AG04449 (cell line): ENCODE measurements at regions not wholly inside any gene's neighbourhood (a gene's known extent, or its start where the extent isn't known, plus 50 kb on each side); places are given as distances from the start of the nearest gene placed in this dataset.

Experiments
- CTCF ChIA-PET: fragments of 350-600 bp; formaldehyde crosslinking; extraction: SDS; loops from one replicate; lab custom pipeline; 2021; ENCODE audit warnings: antibody characterized with exemption; lab: Yijun Ruan, JAX
- POLR2A ChIA-PET: fragments of 400-600, 350-600 bp; formaldehyde crosslinking; extraction: SDS; loops from one replicate; lab custom pipeline; 2020; ENCODE audit warnings: antibody characterized with exemption, inconsistent platforms; lab: Yijun Ruan, JAX
- DNase-seq: peaks from one replicate; pipeline ENCODE4 v3.0.0-alpha.2; 2010; ENCODE audit warnings: low read depth, low spot score
- H3K4me3 ChIP-seq: 2 replicates; pipeline ENCODE4 v1.5.1; 2011; ENCODE audit warnings: low read depth, mild to moderate bottlenecking, control low read depth, low read length
- CTCF ChIP-seq: IDR thresholded peaks from one replicate; pipeline ENCODE4 v1.5.1; 2011; ENCODE audit warnings: mild to moderate bottlenecking, moderate library complexity, low read length, control low read depth, inconsistent platforms; ENCODE audit not compliant: insufficient read depth; ENCODE audit errors: missing control alignments

DNA sequence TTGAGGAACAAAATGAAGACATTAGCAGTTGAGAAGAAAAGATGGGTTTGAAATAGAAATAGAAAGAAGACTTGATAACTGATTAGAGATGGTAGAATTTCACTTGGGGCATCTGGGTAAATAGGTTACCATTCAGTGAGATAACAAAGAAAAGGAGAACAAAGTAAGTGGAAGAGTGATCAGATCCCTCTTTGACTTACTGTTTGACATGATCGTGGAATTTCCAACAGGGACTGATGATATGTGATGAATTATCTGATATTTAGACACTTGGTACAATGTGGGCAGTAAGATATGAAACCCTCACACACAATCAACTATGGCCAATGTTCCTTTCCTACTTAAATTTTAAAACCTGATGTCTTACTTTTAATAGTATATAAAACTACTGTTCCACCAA is 70.1 kb upstream of the STARD4 start:
- ChIA-PET POLR2A (no interaction called here), CTCF (interaction anchor here (0.8 kb wide), 1 partner anchor 32 kb away, joined by 3 read pairs; no protein-coding TSS in a partner anchor)
- no peak for DNase-seq
- TF ChIP-seq CTCF, result no peak
- H3K4me3 ChIP-seq, result no peak overlapping the region

- ChIA-PET POLR2A (no interaction called here), CTCF (interaction anchor here (1.5 kb wide), 1 partner anchor 49 kb away, joined by 6 read pairs; no protein-coding TSS in a partner anchor)
- no peak for DNase-seq
- TF ChIP-seq CTCF, result no peak
- H3K4me3 ChIP-seq, result no peak overlapping the region
Observed at GRCh38 chr5:111580956-111581355, 68.6 kb upstream of the STARD4 start.

DNA sequence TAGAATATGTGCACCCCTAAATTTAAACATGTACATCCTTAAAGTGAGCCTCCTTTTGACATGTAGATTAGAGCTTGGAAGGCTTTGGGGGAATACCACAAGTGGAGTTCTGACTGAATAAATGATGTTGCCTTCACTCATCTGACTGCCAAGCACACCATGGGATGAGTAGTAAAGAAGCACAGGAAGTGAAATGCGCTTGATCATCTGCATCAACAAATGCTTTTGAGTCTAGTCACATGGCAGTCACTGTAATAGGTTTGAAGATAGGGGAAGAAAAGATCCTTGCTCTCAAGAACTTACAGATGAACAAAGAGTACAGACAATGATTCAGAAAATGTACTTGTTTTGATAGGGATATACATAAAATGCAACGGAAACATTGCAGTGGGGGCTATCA is 62.0 kb upstream of the STARD4 start:
- H3K4me3 ChIP-seq, result no peak overlapping the region
- CTCF ChIA-PET, result no interaction called here
- no peak for DNase-seq
- POLR2A ChIA-PET, result no interaction called here
- no peak for TF ChIP-seq CTCF

- H3K4me3 ChIP-seq, result no peak overlapping the region
- CTCF ChIA-PET, result no interaction called here
- DNase-seq, result no peak
- TF ChIP-seq CTCF, result no peak
- POLR2A ChIA-PET, result no interaction called here
Observed at GRCh38 chr5:111572561-111572960, 60.2 kb upstream of the STARD4 start.

DNA sequence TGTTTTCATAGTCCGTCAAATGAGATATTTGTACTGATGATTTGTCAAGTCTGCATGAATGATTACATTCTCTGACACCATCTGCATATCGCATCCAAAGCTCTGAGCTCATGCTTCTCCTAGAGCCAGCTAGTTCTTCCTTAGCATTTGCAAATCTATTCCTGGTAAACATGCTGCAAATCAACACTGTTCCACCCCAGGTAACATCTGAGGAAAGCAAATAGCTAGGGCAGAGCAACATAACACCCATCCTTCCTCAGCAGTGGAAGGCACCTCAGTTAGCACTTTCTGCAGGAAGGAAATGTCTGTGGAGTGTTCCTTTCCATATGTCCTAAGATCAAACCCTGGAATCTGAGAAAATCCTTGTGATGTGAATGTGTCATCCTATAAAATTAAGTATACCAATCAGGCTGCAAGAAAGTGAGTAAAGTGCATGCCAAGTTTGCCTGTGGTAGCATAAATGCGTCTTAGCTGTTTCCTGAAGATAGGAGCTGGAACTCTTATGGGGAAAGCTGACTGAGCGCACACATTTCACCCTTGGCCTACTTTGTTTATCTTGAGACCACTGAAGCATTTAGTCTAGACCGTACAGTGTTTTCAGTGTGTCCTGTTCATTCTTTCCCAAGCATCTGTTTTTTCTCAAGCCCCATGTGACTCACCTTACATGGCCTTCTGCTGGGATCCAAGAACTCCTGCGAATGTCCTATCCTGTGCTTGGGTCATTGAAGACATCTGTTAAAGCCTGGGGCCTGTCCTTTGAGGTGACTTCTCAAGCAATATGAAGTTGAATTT is 50.9 kb upstream of the STARD4 start:
- ChIA-PET POLR2A (interaction anchor here (0.8 to 1.4 kb wide), 2 partner anchors 155 to 598 kb away, joined by 3 to 4 read pairs; no protein-coding TSS in a partner anchor), CTCF (interaction anchor here (1.0 to 1.5 kb wide), 4 partner anchors 10 to 13 kb away, joined by 4 to 8 read pairs (median 6); no protein-coding TSS in a partner anchor)
- H3K4me3 ChIP-seq, result no peak overlapping the region
- TF ChIP-seq CTCF, result no peak
- DNase-seq, result peak; percentile 79

GRCh38 chr5:111562561-111562960 is 50.2 kb upstream of the STARD4 start:
- no peak overlapping the region for H3K4me3 ChIP-seq
- ChIA-PET CTCF (interaction anchor here (1.0 to 1.5 kb wide), 3 partner anchors 9 to 12 kb away, joined by 4 to 8 read pairs (median 5); no protein-coding TSS in a partner anchor), POLR2A (interaction anchor here (0.5 to 1.4 kb wide), 2 partner anchors 209 to 598 kb away, joined by 3 to 4 read pairs; no protein-coding TSS in a partner anchor)
- DNase-seq, result no peak
- TF ChIP-seq CTCF, result no peak
